T-helper 2 cell (primary cell): ENCODE measurements at regions not wholly inside any gene's neighbourhood (a gene's known extent, or its start where the extent isn't known, plus 50 kb on each side); places are given as distances from the start of the nearest gene placed in this dataset.
"Not testable (repeated sequence)": the region's sequence is repeated elsewhere in the genome, so short reads cannot be mapped to it uniquely, and the experiment has no call there.

Experiments used
- DNase-seq, 5 experiments: peaks; one replicate each; pipeline versions ENCODE4 v3.0.0 to v3.0.0-alpha.2; 2012 to 2022

DNA sequence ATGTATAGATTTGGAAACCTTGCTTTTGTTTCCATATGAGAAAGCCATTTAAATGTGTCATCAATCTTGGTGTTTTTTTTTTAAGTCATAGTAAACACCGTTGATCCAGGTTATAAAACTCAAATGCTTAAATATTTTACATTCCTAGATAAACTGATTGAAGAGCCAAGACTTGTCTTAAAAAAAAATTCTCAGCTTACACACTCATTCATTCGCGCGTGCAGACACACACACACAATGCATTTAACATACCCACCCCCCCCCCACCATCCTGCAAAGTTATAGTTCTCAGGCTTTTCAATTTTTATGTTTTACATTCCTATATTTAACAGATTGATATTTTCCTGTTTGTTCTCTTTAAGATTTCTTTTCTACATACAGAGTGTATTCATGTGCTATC lies 536.4 kb downstream of the PRKD1 start:
- DNase-seq = no peak

DNA sequence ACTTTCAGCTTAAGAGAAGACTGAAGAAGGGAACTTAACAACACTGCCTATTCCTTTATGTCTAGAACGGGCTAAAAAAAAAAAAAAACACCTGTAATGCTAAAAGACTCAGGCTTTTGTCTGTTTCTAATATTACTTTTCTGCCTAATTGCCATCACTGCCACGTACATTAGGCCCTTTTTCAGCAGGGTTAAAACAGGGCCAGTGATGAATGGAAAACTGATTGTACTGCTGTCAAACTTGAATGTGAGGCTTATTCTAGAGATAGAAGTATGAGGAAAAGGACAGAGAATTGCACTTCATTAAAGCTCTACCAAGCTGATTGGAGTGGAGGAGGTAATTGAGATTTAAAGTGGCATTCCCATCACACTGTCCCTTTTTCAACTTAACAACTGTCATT lies 535.8 kb downstream of the PRKD1 start:
- no peak for DNase-seq

DNA sequence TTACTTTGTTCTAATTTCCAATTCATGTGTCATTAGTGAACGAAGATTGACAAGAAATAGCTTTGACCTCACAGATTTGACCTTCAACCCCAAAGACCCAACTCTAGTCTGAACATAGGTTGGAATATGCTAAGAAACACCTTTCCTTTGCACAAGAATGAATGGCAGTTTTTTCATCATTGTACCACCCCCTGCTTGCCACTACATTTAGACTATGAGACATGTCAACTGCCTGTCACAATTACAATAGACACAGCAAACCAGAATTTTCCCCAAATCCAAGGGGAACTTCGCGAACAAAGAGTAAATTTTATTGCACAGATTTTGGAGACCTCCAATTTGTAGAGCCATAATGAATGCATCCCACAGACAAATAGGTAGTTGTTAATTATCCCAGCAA lies 535.4 kb downstream of the PRKD1 start:
- no peak for DNase-seq

DNA sequence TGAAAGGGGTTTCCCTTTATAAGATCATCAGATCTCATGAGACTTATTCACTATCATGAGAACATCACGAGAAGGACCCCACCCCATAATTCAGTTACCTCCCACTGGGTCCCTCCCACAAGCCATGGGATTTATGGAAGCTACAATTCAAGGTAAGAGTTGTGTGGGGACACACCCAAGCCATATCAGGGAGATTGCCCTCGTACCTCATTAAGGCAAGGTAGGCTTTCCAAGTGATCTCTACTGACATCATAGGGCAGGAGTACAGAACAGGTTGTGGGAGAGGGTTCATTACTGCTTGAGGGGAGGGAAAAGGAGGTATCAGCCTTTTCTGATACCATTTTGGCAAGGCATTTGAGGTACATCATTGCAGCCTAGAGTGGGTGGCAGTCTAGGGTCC lies 524.6 kb downstream of the PRKD1 start:
- DNase-seq = no peak

DNA sequence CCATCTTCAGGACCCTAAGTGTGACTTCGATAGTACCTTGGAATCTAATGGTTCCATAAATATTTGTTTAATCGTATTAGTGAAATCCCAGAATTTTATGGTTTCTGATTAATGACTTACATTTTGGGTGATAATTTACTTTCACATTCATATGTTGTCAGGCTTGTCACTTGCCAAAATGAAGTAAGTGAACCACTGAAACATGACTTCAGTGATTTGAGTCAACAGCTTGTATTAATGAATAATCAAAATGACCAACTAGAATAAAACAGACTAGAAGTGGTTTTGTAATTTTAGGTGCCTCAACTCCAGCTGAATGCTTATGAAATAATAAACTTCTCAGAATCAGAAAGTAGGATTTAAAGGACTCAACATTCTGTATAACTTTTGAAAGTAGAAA lies 517.1 kb downstream of the PRKD1 start:
- DNase-seq = no peak

DNA sequence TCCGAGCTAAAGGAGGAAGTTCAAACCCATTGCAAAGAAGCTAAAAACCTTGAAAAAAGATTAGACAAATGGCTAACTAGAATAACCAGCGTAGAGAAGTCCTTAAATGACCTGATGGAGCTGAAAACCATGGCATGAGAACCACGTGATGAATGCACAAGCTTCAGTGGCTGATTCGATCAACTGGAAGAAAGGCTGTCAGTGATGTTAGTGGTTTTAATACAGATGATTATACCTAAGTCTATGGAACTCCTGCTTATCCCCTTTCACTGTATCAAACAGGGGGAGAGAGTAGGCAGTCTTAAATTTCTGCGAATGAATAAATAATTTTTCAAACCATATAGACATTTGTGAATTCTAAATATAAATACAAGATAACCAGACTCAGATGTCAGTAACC lies 512.7 kb downstream of the PRKD1 start:
- not testable (repeated sequence) for DNase-seq

DNA sequence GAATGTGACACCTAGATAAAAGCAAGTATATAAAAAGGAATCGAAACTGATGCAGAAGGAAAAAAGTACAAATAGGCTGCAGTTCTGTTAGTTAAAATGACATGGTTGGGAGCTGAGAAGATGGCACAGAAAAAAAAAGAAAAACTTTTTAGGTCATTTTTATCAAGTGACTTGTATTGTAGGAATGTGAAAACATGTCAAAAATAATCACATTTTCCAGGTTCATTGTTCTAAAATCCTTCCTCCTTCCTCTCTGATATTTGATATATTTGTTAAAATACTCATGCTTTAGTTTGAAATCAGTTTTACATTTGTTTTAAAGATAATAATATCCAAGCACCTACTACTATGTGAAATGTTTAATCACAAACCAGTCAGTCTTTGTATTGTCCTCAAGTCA lies 507.9 kb downstream of the PRKD1 start:
- no peak for DNase-seq

DNA sequence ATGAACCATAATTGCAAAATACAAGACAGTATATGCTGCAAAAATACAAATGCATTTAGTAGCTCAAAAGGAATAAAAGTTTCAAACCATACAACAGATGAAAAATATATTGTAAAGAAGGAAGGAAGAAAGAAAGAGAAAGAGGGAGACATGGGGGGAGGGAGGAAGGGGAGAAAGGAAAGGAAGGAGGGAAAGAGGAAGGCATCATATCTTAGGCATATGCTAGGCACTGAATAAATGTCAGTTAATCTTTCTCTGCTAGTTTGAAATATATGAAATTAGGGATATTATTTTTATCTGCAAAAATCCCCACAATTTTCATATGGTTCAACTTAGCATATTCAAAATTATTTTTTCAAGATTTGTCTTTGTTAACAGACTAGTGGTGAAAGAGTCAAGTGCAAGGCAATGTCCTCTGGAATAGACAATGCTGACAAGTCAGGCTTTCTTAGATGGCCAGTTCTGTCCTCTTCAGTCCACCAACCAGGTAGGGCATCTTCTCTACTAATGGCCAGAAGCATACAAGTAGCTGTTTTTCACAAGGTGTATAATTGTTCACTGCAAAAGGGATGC lies 506.4 kb downstream of the PRKD1 start:
- no peak for DNase-seq

DNA sequence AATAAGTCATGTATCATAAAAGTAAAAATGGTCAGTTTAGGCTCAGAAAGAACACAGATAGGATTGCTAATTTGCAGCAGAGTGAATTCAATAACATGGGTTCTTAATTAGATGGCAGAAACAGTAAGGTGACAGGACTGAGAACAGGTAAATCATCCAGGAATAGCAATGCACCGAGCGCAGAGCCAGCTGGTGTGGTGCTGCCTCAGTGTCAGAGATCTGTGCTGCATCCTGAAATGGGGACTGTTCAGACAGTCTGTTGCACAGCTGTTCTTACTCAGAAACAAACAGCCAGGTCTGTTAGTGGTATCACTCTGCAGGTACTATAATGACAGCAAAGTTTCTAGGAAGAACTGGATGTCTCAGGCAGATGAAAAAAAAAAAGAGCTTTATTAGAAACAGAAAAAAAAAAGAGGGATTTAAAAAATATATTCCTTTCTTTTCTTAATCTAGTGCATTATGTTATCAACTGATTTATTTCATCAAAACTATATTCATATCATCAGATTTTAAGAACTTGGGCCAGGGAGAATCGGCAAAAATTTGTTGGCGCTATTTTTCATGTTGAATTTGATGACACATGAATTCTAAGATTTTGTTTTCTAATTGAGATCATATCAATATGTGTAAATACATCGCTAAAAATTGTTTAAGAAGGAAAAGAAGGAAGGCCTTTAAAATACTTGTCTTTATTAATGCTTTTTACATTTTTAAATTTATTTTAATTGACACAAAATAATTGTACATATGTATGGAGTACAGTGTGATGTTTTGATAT lies 501.8 kb downstream of the PRKD1 start:
- DNase-seq = no peak

DNA sequence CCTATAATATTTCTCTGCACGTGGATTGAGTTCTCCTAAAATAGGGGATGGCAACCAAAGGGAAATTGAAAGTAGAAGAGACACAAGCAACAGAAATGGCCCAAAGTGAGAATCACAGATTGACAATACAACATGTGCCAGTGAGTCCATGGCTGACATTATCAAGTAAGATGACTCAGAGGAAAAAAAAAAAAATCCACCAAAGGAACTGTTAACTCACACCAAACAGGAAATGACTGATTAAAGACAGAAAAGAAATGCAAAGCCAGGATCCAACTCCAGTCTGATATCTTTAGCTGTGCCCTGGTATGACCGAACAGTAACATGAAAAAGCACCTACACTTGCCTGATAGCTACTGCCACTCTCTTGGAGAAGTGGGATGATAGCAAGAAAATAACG lies 485.0 kb downstream of the PRKD1 start:
- no peak for DNase-seq

DNA sequence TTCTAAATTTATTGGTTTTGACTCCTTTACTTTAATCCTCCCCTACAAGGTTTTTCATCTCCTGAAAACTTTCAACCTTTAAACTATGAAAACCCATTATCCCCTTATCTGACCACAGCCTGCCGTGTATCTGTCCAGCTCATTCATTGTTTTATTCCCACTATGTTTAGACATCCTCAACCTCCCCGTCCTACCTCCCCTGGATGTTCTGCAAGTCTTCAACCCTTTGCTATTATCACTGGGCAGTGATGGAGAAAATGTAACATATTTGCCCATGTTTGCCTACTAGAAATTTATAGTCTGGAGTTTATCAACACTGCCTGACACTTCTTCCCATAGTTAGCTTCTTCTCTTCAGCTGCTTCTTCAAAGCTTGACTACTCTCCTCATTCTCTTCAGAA lies 483.4 kb downstream of the PRKD1 start:
- no peak for DNase-seq

DNA sequence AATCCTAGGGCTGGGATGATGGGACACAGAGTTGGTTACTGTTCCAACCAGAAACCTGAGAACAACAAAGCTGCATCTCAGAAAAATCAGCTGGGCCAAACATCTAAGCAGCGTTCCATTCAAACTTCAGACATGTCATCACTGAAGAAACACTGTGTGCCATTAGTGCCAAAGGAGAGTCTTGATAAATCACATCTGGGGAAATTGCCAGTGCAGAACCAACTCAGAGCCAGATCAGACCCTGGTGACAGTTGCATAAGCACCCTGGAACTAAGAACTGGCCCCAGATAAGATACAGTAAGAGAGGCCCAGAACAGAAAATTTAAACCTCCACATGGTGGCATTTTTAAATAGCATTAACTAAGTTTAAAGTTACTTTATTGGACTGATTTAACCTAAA lies 482.8 kb downstream of the PRKD1 start:
- DNase-seq = no peak

DNA sequence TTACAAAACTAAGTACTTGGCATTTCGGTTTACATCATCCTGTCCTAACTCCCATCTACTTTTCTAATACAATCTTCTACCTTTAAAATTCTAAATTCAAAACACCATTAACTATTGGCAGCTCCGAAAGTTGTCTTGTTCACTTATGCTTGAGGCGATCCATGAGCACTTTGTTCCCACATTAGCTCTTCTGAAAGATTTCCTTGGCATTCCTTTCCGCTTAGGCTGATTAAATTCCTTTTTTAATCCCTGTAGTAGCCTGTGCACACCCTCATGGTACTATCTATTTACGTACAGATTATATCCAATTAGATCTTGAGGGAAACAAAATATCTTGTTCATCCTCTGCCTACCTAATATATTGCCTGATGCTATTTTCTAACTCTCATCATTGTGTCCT lies 480.7 kb downstream of the PRKD1 start:
- DNase-seq = no peak

DNA sequence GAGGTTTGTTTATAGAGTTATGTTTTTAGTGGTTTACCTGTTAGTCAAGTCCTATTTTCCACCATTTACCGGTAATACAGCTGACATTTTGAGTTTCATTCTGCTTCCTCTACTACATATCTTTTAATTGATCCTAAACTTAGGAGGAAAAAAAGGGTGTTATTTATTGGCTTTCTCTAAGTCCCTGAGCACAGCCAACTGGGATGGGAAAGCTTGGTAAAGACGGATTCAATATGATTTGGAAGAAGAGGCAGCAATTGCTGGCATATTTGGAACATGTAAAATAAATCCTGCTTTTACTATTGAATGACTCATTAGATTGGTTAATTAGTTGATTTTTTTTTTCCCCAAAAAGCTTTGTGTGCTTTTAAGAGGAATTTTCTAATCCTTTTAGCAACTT lies 475.7 kb downstream of the PRKD1 start:
- no peak for DNase-seq

DNA sequence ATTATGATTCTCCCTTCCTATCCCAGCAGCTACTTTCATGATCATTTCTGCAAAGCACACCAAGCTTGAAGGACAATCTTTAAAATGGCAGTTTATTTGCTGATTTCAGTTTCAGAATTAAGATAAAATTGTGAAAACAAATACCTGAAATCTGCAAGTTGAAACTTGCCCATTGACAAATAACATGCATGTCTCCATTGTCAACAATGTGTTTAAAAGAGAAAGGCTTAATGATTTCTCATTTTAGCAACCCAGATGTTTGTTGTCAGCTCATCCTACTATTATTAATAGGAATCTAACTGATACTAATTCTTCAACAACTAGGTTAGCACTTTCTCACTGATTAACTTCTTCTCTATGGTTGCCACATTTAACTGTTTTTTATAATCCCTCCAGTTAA lies 474.6 kb downstream of the PRKD1 start:
- DNase-seq = no peak

DNA sequence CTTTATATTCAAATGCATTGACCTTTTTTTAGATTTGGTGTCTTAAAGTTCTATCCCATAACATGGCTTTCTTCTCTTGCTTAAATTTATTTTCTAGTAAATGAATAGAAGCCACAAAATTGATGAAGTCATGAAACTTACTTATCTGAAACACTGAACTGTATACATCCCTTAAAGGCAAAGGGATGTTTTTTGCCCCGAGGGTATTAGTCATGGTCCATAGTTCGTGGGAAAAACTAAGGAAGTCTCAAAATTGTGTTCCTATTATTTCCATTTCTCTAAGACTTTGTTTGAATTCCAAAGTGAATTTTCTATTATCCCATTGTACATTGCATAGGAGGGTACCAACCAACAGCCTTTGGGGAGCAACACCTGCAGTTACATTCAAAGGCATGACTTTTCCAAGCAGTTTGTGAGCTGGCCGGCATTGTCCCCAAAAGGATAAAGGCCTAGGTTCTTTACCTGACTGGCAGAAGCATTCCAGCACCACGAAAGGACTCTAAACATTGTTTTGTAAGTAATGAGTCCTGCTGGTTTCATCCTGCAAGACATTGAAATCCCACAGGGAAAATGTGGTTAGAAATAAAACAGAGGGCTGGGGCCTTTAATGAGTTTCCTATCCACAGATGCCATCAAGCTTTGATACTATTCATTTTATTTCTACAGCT lies 473.5 kb downstream of the PRKD1 start:
- no peak for DNase-seq

DNA sequence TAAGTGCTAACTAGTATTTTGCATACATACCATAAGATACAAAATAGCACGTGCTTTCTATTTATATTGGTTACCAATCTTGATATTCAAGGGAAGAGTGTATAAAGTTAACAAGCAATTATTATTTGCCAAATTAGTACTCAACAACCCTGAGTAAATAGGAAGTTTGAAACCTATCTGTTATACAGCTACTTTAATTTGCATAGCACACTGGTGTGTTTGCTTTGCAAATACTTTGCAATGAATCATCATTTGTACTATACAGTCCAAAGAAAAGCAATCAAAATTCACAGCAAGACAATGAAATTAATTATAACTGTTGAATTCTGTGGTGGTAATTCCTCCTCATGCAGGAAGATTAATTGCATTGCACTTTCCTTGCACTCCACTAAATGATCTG lies 469.1 kb downstream of the PRKD1 start:
- DNase-seq = no peak

DNA sequence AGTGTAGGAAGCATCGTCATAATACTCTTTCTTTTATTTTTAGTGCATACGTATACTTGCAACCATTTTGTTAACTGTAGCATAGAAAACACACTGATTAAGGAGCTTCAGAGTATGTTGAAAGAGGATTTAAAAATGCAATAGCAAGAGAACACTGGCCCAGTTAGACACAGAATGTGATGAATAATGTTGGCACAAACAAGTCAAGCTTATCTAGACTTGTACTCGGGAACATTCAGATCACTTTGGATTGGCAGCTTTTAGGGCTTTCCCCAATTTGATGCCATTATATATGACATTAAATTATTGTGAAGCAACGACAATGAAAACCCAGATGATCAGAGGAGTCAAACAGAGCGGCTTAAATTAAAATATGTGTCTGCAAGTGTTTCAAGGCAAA lies 468.1 kb downstream of the PRKD1 start:
- DNase-seq = no peak

DNA sequence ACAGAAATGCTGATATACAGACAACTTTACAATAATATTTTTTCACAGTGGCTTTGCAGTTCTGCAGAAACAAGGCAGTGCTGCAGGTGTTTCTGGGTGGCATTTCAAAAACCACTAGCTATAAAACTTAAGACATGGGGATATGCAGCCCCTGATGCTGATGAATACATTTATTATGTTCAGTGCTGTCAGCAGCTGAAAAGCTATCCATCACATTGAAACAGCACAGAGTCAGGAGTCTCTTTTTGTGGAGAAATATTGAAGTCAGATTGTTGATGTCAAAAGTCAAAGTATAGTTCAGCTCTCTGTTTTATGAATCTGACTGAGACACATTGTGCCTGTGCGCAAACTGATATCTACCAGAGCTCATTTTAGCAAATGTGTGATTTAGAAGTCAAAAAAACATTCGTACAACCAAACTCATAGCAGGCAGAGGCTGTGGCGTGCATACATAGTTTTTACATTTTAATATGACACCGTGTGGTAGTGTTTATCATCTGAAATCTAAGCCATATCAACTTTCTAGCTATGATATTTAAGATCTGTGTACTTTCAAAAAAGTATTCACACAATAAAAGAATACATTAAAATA lies 467.6 kb downstream of the PRKD1 start:
- no peak for DNase-seq

DNA sequence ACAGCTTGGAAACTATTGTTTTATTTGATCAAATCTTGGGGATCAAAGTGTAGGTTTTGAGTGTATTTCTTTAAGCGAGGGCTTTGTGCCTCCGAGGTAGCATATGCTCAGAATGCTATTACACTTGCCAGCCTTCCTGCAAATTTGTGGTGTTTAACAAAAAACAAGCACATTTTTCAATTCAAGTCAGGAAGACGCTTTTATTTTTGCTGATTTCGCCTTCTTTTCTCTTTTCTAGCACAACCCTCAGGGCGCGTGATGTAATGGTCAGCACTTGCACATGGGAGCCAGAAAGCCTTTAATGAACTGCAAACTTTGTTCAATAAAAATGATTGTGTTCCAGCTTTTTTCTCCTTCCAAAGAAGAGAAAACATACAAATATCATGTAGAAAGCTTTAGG lies 466.5 kb downstream of the PRKD1 start:
- DNase-seq = no peak

DNA sequence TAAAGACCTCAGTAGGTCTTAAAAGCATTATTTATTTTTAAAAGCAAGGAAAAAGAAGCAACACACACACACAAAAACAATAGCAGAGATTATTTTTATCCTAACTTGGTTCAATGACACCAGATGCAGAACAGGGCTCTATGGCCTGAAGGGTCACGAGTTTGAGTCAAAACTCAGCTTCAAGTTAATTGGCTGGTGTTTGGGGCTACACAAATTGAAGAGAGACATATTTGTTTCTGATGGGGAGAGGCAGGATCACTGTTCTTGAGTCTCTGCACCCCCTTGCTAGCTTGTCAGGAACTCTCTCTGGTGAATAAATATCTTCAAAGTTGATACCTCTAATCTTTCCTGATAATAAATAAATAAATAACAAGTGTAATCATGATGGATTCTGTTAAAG lies 466.1 kb downstream of the PRKD1 start:
- DNase-seq = no peak

DNA sequence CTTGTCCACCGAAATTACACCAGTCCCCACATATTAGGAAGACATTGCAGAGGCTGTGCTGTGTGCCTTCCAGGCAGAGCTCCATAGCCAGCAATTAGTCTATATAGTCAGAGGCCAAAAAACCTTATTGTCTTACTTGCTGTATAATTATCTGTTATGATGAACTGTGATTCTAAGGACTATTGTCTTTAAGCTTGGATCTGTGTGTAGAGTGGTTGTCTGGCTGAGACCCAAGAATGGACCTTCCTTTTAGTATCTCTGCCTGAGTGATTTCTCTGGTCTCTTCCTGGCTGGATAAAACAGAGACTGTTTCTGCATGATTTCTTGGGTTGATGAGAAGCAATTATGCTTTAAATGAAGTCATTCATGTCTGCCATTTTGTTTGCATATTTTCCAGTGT lies 465.3 kb downstream of the PRKD1 start:
- DNase-seq = no peak

DNA sequence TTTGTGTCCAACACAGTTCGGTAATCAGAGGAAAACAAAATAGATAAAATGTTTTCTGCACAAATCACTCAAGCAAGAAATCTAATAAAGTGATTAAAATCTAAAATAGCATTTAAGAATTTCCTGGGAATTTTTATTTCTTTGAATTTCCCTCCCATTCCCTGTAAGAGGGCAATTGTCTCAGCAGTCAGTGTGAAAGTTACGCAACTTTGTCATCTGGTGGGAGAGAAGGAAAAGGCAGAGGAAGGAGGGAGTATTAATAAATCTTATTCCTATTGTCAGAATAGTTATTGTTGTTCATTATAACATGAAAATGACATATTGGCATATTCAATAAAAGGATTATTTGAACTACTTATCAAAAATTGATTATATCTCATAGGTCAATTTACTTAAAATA lies 464.9 kb downstream of the PRKD1 start:
- DNase-seq = no peak
